Neural cell (in vitro differentiated cells): ENCODE measurements at regions not wholly inside any gene's neighbourhood (a gene's known extent, or its start where the extent isn't known, plus 50 kb on each side); places are given as distances from the start of the nearest gene placed in this dataset.

Source experiments
- H2AFZ ChIP-seq: fragments of 200-600, 300-800 bp; sonication (generic), shearing (Covaris generic); 2 replicates; pipeline ENCODE4 v1.6.0; 2014; ENCODE audit warnings: low read depth, mild to moderate bottlenecking, antibody characterized with exemption, low read length, moderate library complexity
- H3F3A ChIP-seq: fragments of 200-600 bp; shearing (Covaris generic); 2 replicates; pipeline ENCODE4 v1.6.1; 2016; ENCODE audit warnings: mild to moderate bottlenecking, moderate library complexity, mixed read lengths, antibody characterized with exemption, low read length; ENCODE audit not compliant: insufficient read depth, poor library complexity, severe bottlenecking
- H3K27ac ChIP-seq: fragments of 200-600, 300-800 bp; sonication (generic), shearing (Covaris generic); 2 replicates; pipeline ENCODE4 v1.5.1; 2014; ENCODE audit warnings: mild to moderate bottlenecking, low read length, moderate library complexity
- H3K27me3 ChIP-seq: fragments of 300-800, 200-600 bp; sonication (generic), shearing (Covaris generic); 2 replicates; pipeline ENCODE4 v1.6.0; 2014; ENCODE audit warnings: mild to moderate bottlenecking, low read depth, low read length, moderate library complexity; ENCODE audit not compliant: insufficient read depth
- H3K36me3 ChIP-seq: fragments of 300-800, 200-600 bp; sonication (generic), shearing (Covaris generic); 2 replicates; pipeline ENCODE4 v1.5.1; 2014; ENCODE audit warnings: mild to moderate bottlenecking, antibody characterized with exemption, low read length, moderate library complexity; ENCODE audit not compliant: insufficient read depth
- H3K4me2 ChIP-seq: fragments of 300-800, 200-600 bp; sonication (generic), shearing (Covaris generic); 2 replicates; pipeline ENCODE4 v1.6.0; 2014; ENCODE audit warnings: mild to moderate bottlenecking, low read length
- H3K4me3 ChIP-seq: fragments of 300-800, 200-600 bp; sonication (generic), shearing (Covaris generic); 2 replicates; pipeline ENCODE4 v1.5.1; 2014; ENCODE audit warnings: mild to moderate bottlenecking, low read length, moderate library complexity
- H3K79me2 ChIP-seq: fragments of 200-600 bp; shearing (Covaris generic); replicated peaks from 2 replicates; pipeline ENCODE4 v1.6.0; 2014; ENCODE audit warnings: mild to moderate bottlenecking, low read length, moderate library complexity; ENCODE audit not compliant: insufficient read depth
- H3K9ac ChIP-seq: fragments of 300-800, 200-600 bp; sonication (generic), shearing (Covaris generic); 2 replicates; pipeline ENCODE4 v1.6.1; 2016; ENCODE audit warnings: mild to moderate bottlenecking, low read length, mixed read lengths
- H3K9me2 ChIP-seq: fragments of 200-600 bp; shearing (Covaris generic); 2 replicates; pipeline ENCODE4 v1.6.1; 2016; ENCODE audit warnings: mild to moderate bottlenecking, low read length, mixed read lengths; ENCODE audit not compliant: insufficient read depth
- H3K9me3 ChIP-seq: fragments of 200-600, 300-800 bp; sonication (generic), shearing (Covaris generic); 2 replicates; pipeline ENCODE4 v1.6.1; 2016; ENCODE audit warnings: mild to moderate bottlenecking, mixed run types, low read length, moderate library complexity, mixed read lengths
- H4K20me1 ChIP-seq: fragments of 200-600 bp; shearing (Covaris generic); 2 replicates; pipeline ENCODE4 v1.6.1; 2016; ENCODE audit warnings: mild to moderate bottlenecking, mixed run types; ENCODE audit not compliant: insufficient read depth
- CTCF ChIP-seq: fragments of 450-650 bp; IDR thresholded peaks from 2 replicates; pipeline ENCODE4 v1.5.1; 2014; ENCODE audit warnings: antibody characterized with exemption, mild to moderate bottlenecking, moderate library complexity; ENCODE audit not compliant: poor library complexity, severe bottlenecking
- EP300 ChIP-seq: fragments of 450-650 bp; conservative IDR thresholded peaks from 2 replicates; pipeline ENCODE4 v1.6.1; 2014; ENCODE audit warnings: antibody characterized with exemption, mild to moderate bottlenecking, moderate library complexity; ENCODE audit not compliant: poor library complexity, severe bottlenecking
- EZH2 ChIP-seq: fragments of 200-600, 300-800 bp; shearing (Covaris generic), sonication (generic); IDR thresholded peaks from 2 replicates; pipeline ENCODE4 v1.6.1; 2014; ENCODE audit warnings: antibody characterized with exemption, low read length, borderline replicate concordance, mild to moderate bottlenecking; ENCODE audit not compliant: insufficient read depth, poor library complexity, severe bottlenecking
- MXI1 ChIP-seq: fragments of 450-650 bp; conservative IDR thresholded peaks from 2 replicates; pipeline ENCODE4 v1.6.1; 2014; ENCODE audit warnings: antibody characterized with exemption, mild to moderate bottlenecking; ENCODE audit not compliant: poor library complexity, severe bottlenecking
- POLR2AphosphoS5 ChIP-seq: IDR thresholded peaks from 2 replicates; pipeline ENCODE4 v1.6.1; 2012
- RAD21 ChIP-seq: fragments of 450-650 bp; conservative IDR thresholded peaks from 2 replicates; pipeline ENCODE4 v1.6.1; 2014; ENCODE audit warnings: antibody characterized with exemption, mild to moderate bottlenecking, moderate library complexity
- REST ChIP-seq: IDR thresholded peaks from 2 replicates; pipeline ENCODE4 v1.6.1; 2012; ENCODE audit warnings: borderline replicate concordance
- SMC3 ChIP-seq: fragments of 450-650 bp; conservative IDR thresholded peaks from 2 replicates; pipeline ENCODE4 v1.6.1; 2014; ENCODE audit warnings: antibody characterized with exemption, mild to moderate bottlenecking, moderate library complexity; ENCODE audit not compliant: poor library complexity
- TAF1 ChIP-seq: IDR thresholded peaks from 2 replicates; pipeline ENCODE4 v1.6.1; 2012; ENCODE audit warnings: low read depth

- TF ChIP-seq EP300 (no peak), RAD21 (no peak), CTCF (no peak)
- Histone ChIP-seq H3F3A (no peaks in the 10 kb centered on the region), H3K4me2 (no peak overlapping the region), H3K36me3 (no peaks in the 10 kb centered on the region), H3K9me2 (no peaks in the 10 kb centered on the region), H3K27me3 (no peaks in the 10 kb centered on the region), H3K4me3 (no peak overlapping the region), H4K20me1 (no peaks in the 10 kb centered on the region), H2AFZ (no peak overlapping the region), H3K27ac (no peak overlapping the region), H3K9me3 (no peaks in the 10 kb centered on the region), H3K9ac (no peak overlapping the region), H3K79me2 (no peaks in the 10 kb centered on the region)
Measured at GRCh38 chr11:32184723-32185376, 94.0 kb downstream of the RCN1 start.

GRCh38 chr11:32186118-32186517 is 95.2 kb downstream of the RCN1 start:
- H3F3A ChIP-seq = no peaks in the 10 kb centered on the region
- no peak overlapping the region for H3K9ac ChIP-seq
- H3K79me2 ChIP-seq = no peaks in the 10 kb centered on the region
- no peak overlapping the region for H3K27ac ChIP-seq
- no peak overlapping the region for H2AFZ ChIP-seq
- H3K27me3 ChIP-seq = no peaks in the 10 kb centered on the region
- H3K9me2 ChIP-seq = no peaks in the 10 kb centered on the region
- no peaks in the 10 kb centered on the region for H3K9me3 ChIP-seq
- H4K20me1 ChIP-seq = no peaks in the 10 kb centered on the region
- no peak for TF ChIP-seq SMC3
- no peak for TF ChIP-seq REST
- no peak for TF ChIP-seq CTCF
- no peak for TF ChIP-seq EP300
- TF ChIP-seq MXI1 = no peak
- no peak for TF ChIP-seq POLR2AphosphoS5
- TF ChIP-seq TAF1 = no peak
- no peak for TF ChIP-seq EZH2
- TF ChIP-seq RAD21 = no peak
- no peaks in the 10 kb centered on the region for H3K36me3 ChIP-seq
- no peak overlapping the region for H3K4me3 ChIP-seq
- no peak overlapping the region for H3K4me2 ChIP-seq
